GM12874 (cell line): ENCODE measurements at regions not wholly inside any gene's neighbourhood (a gene's known extent, or its start where the extent isn't known, plus 50 kb on each side); places are given as distances from the start of the nearest gene placed in this dataset.

Source experiments
- CTCF ChIP-seq: IDR thresholded peaks from 2 replicates; pipeline ENCODE4 v1.5.1; 2011; ENCODE audit warnings: low read depth, mild to moderate bottlenecking, control low read depth, low read length, moderate library complexity; ENCODE audit not compliant: insufficient read depth

DNA sequence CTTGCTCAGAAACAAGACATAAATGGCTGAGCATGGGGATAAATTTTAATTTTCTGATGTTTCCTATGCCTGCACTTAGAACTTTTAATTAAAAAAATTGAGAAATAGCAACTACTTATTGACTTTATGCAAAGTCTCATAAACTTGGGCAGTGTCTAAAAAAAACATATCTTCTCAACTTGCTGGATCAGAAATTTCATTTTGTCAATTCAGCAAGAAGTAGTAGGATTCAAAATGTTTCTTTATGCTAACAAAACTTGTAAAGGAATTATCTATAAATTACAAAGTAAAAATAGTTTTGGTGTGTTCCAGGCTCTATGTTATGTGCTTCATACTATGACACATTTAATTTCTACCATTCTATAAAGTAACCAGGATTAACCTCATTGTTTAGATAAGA, 562.2 kb upstream of the IMPG1 start:
- TF ChIP-seq CTCF = no peak

DNA sequence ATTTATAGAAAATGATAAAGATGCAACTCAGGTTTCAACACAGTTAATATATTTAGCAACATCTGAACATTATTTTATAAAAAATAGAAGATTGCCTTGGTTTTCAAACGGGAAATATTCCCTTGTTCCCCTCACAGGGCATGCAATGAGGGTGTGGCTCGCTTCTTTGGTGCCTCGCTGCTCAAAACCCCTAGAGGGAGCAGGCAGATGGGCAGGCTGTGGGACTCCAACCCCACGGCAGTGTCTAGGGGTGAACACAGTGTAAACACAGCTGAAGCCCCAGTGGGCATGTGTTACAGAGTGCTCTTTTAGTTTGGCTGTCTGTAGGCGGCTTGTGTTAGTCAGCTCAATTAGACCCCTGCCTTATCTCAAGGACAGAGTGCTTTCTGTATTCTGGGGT, 560.8 kb upstream of the IMPG1 start:
- TF ChIP-seq CTCF = 0 out of 2 replicates have a peak, but pooled peaks have one; percentile 3

DNA sequence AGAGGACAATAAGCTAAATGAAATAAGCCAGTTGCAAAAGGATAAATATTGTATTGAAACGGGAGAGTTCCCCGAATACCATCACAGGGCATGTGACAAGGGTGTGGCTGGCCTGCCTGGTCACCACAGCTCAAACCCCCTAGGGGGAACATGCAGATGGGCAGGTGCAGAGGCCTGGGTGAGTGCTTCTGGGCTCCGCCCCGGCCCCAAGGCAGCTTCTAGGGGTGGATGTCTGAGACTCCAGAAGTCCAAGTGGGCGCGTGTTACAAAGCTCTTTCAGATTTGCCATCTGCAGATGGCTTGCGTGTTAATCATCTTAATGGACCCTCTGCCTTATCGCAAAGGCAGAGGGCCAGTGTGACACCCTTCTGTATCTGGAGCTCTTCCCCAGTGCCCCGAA, 559.2 kb upstream of the IMPG1 start:
- TF ChIP-seq CTCF = no peak

DNA sequence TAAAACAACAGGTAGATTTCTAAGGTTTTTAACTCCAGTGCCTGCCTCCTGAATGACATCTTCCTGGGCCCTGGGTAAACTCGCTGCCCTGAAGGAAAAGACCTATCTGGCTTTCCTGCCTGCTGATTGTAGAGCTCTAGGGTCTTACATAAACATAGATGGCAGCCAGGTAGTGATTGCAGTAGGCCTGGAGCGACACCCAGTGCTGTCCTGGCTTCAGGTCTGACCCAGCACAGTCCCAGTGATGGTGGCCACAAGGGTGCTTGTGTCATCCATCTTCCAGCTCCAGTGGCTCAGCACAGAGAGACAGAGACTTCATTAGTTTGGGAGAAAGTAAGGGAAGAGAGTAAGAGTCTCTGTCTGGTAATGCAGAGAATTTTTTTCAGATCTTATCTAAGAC, 542.9 kb upstream of the IMPG1 start:
- no peak for TF ChIP-seq CTCF

DNA sequence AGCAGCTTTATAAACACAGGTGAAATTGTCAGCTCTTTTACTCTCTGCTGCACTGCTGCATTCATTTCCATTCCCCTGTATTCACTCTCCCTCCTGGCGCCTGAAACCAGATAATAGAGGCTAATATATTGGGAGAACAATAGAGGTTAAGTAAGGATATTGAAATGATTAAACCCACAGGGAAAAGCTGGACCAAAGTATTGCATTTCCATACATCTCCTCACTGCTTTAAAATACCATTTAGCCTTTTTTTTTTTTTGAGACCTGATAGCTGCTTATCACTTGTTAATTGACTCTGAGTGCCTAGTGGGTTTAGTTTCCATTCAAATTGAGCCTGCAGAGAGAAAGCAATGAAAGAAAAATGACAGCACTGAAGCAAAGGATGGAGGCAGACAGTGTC, 540.5 kb upstream of the IMPG1 start:
- no peak for TF ChIP-seq CTCF

DNA sequence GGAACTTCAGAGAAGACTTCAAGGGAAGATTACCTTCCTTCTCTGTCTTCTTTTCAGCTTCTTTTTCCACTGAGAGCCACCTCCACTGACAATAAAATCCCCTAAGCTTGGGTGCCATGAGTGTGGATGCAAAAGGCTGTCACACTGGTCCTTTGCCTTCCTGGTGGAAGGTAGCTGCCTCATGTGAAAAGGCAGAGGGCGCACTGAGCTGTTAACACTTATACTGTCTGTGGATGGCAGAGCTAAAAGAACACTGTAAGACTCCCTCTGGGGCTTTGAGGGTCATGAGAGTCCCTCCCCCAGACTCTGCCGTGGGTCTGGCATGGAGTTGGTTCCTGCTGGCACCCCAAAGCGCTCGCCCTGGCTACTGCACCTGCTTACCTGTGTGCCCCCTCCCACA, 536.7 kb upstream of the IMPG1 start:
- TF ChIP-seq CTCF = no peak

- no peak for TF ChIP-seq CTCF
Measured at GRCh38 chr6:76594109-76594508, 521.6 kb upstream of the IMPG1 start.

DNA sequence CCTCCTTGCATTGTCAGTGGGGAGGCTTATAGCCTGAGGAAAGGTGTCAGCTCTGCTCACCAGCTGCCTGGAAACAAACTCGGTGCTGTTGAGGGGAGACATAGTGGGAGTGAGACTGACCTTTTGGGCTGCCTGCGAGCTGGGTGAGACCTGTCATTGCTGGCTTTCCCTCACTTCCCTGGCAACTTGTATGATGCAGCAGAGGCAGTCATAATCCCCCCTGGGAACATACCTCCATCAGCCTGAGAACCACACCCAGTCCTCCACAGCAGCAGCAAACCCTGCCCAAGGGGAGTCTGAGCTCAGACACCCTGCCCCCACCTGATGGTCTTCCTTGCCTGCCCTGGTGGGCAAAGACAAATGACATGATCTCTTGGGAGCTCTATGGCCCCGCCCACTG, 521.2 kb upstream of the IMPG1 start:
- no peak for TF ChIP-seq CTCF
